ENCODE measurements at regions not wholly inside any gene's neighbourhood (a gene's known extent, or its start where the extent isn't known, plus 50 kb on each side); places are given as distances from the start of the nearest gene placed in this dataset.

DNA sequence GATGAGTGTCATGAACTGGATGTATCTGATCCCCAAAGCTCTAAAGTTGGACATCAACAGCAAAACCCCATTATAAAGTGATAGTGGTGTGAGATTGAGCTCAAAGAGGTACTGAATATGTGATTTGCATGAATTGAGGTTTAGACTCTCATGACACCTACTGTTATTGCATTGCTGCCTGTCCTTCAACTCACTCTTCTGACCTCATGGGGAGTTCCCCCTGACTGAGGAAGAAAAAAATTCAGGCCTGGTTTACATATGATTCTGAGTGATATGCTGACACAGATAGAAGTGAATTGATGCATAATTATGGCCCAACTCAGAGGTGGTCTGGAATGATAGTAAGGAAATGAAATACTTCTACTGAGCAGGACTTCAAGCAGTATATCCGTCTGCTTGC lies 76.2 kb upstream of the CHD1 start:
- Histone ChIP-seq H3K9me3 (ENCODE audit: control insufficient read depth in 2 of 2, low read length in 2 of 2) (no peaks in the 10 kb centered on the region), H3K4me3 (ENCODE audit: low read length in 2 of 2) (no peak overlapping the region), H3K36me3 (ENCODE audit: control insufficient read depth in 2 of 2, insufficient read depth in 2 of 2, low read length in 2 of 2) (no peaks in the 10 kb centered on the region), H3K9ac (ENCODE audit: low read length in 2 of 2) (no peak overlapping the region), H3K27ac (ENCODE audit: low read length) (no peak overlapping the region), H3K4me1 (ENCODE audit: control insufficient read depth, insufficient read depth, low read length) (no peaks in the 10 kb centered on the region), H3K27me3 (ENCODE audit: control insufficient read depth in 1 of 2, insufficient read depth in 2 of 2, low read length in 2 of 2) (no peaks in the 10 kb centered on the region)

DNA sequence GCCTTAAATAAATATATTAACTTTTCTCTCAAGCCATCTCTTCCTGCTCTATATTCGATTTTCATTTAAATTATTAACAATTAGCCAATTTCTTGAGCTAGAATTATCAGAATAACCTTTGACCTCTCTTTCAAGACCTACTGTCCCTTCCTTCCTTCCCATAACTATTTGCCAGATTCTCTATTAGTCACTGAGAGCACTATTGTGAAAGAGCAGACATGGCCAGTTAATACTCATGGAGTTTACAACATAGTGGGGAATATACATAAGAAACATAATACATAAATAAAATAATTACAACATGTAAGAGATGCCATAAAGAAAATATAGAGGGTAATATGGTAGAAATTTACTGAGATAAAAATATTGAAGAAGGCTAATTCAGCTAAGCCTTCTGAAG lies 72.1 kb upstream of the CHD1 start:
- no peak overlapping the region for H3K4me3 ChIP-seq (ENCODE audit: low read length in 2 of 2)
- no peaks in the 10 kb centered on the region for H3K27me3 ChIP-seq (ENCODE audit: control insufficient read depth in 1 of 2, insufficient read depth in 2 of 2, low read length in 2 of 2)
- no peaks in the 10 kb centered on the region for H3K4me1 ChIP-seq (ENCODE audit: control insufficient read depth, insufficient read depth, low read length)
- no peak overlapping the region for H3K27ac ChIP-seq (ENCODE audit: low read length)
- no peaks in the 10 kb centered on the region for H3K9me3 ChIP-seq (ENCODE audit: control insufficient read depth in 2 of 2, low read length in 2 of 2)
- no peak overlapping the region for H3K9ac ChIP-seq (ENCODE audit: low read length in 2 of 2)
- no peaks in the 10 kb centered on the region for H3K36me3 ChIP-seq (ENCODE audit: control insufficient read depth in 2 of 2, insufficient read depth in 2 of 2, low read length in 2 of 2)

DNA sequence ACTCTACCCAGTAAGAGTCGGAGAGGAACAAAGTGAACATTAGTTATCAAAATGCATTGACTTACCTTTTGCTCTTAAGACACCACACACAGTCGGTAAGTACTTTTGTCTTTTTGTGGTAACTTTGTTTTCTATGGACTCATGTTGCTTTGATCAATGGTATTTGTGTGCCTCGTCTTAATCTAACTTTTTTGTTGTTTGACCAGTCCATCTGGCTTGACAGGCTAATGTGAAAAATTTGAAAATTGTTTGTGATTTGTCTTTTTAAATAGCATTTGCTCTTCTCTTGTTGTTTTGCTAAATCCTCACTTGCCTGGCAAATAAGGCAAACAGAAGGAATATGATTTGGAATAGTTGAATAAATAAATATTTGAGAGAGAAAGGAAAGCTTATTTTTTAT lies 71.4 kb upstream of the CHD1 start:
- H3K9ac ChIP-seq (ENCODE audit: low read length in 2 of 2): no peak overlapping the region
- no peaks in the 10 kb centered on the region for H3K36me3 ChIP-seq (ENCODE audit: control insufficient read depth in 2 of 2, insufficient read depth in 2 of 2, low read length in 2 of 2)
- no peaks in the 10 kb centered on the region for H3K9me3 ChIP-seq (ENCODE audit: control insufficient read depth in 2 of 2, low read length in 2 of 2)
- no peaks in the 10 kb centered on the region for H3K4me1 ChIP-seq (ENCODE audit: control insufficient read depth, insufficient read depth, low read length)
- H3K27ac ChIP-seq (ENCODE audit: low read length): no peak overlapping the region
- no peaks in the 10 kb centered on the region for H3K27me3 ChIP-seq (ENCODE audit: control insufficient read depth in 1 of 2, insufficient read depth in 2 of 2, low read length in 2 of 2)
- no peak overlapping the region for H3K4me3 ChIP-seq (ENCODE audit: low read length in 2 of 2)

DNA sequence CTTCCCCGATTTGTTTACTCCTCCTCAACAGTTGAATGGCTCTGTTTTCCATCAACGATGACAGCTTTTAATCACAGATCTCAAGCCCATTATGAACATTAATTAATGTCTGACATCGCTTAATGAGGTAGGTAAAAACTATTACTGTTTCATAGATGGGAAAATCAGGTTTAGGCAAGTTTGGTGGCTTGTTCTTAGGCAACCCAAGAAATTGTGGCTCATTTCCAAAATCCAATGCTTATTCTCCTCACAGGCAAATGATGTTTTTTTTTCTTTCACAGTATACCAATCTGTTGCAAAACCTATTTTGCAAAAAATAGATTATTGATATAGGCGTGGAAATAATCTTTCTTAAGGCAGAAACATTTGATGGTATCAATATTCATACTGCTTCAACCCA lies 70.8 kb upstream of the CHD1 start:
- no peak overlapping the region for H3K27ac ChIP-seq (ENCODE audit: low read length)
- no peaks in the 10 kb centered on the region for H3K4me1 ChIP-seq (ENCODE audit: control insufficient read depth, insufficient read depth, low read length)
- H3K27me3 ChIP-seq (ENCODE audit: control insufficient read depth in 1 of 2, insufficient read depth in 2 of 2, low read length in 2 of 2): no peaks in the 10 kb centered on the region
- H3K9ac ChIP-seq (ENCODE audit: low read length in 2 of 2): no peak overlapping the region
- H3K9me3 ChIP-seq (ENCODE audit: control insufficient read depth in 2 of 2, low read length in 2 of 2): no peaks in the 10 kb centered on the region
- H3K36me3 ChIP-seq (ENCODE audit: control insufficient read depth in 2 of 2, insufficient read depth in 2 of 2, low read length in 2 of 2): no peaks in the 10 kb centered on the region
- H3K4me3 ChIP-seq (ENCODE audit: low read length in 2 of 2): no peak overlapping the region

DNA sequence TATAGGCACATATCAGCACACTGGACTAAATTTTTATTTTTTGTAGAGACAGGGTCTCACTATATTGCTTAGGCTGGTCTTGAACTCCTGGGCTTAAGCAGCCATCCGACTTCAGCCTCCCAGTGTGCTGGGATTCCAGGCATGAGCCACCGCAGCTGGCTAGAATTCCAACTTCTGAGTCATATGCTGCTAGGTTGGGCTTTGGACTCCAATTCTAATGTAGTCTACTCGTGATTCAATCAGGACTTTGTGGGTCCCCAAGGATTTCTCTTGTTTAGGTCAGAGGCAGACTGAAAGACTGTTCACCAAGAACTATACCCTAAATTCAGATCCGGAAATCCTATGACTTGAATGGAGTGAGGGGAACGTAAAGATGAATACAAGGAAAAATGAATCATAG lies 68.2 kb upstream of the CHD1 start:
- H3K27me3 ChIP-seq (ENCODE audit: control insufficient read depth in 1 of 2, insufficient read depth in 2 of 2, low read length in 2 of 2): no peaks in the 10 kb centered on the region
- H3K9me3 ChIP-seq (ENCODE audit: control insufficient read depth in 2 of 2, low read length in 2 of 2): no peaks in the 10 kb centered on the region
- H3K4me1 ChIP-seq (ENCODE audit: control insufficient read depth, insufficient read depth, low read length): no peaks in the 10 kb centered on the region
- no peaks in the 10 kb centered on the region for H3K36me3 ChIP-seq (ENCODE audit: control insufficient read depth in 2 of 2, insufficient read depth in 2 of 2, low read length in 2 of 2)
- H3K27ac ChIP-seq (ENCODE audit: low read length): no peak overlapping the region
- H3K9ac ChIP-seq (ENCODE audit: low read length in 2 of 2): no peak overlapping the region
- no peak overlapping the region for H3K4me3 ChIP-seq (ENCODE audit: low read length in 2 of 2)

DNA sequence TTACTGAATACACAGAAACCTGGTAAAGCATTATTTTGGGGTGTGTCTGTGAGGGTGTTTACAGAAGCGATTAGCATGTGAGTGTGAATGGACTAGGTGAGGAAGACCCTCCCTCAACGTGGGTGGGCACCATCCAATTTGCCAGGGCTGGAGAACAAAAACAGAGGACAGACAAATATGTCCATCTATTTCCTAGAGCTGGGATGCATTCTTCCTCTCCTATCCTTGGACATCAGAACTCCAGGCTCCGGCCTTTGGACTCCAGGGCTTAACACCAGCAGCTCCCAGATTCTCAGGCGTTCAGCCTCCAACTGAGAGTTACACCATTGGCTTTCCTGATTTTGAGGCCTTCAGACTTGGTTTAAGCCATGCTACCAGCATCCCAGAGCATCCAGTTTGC lies 65.8 kb upstream of the CHD1 start:
- H3K27ac ChIP-seq (ENCODE audit: low read length): no peak overlapping the region

DNA sequence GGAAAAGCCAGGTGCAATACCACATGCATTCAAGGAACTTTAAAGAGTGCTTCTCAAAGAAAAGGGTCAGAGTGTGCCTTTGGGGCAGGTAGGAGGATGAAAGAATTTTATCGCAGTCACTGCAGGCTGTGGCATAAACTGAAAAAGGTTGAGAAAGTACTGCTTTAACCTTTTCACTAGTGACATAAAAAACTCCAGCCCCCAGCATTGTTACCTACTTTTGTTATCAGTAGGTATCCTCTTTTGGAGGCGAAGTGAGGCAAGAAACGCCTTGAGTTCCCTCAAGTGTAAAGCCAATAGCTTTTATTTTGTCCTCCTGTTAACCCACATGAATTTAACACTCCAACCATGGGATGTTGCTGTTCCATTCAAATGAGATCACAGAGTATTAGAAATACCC lies 64.7 kb upstream of the CHD1 start:
- no peak overlapping the region for H3K9ac ChIP-seq (ENCODE audit: low read length in 2 of 2)
- H3K4me1 ChIP-seq (ENCODE audit: control insufficient read depth, insufficient read depth, low read length): no peaks in the 10 kb centered on the region
- H3K36me3 ChIP-seq (ENCODE audit: control insufficient read depth in 2 of 2, insufficient read depth in 2 of 2, low read length in 2 of 2): no peaks in the 10 kb centered on the region
- H3K27me3 ChIP-seq (ENCODE audit: control insufficient read depth in 1 of 2, insufficient read depth in 2 of 2, low read length in 2 of 2): no peaks in the 10 kb centered on the region
- no peaks in the 10 kb centered on the region for H3K9me3 ChIP-seq (ENCODE audit: control insufficient read depth in 2 of 2, low read length in 2 of 2)
- no peak overlapping the region for H3K27ac ChIP-seq (ENCODE audit: low read length)
- no peak overlapping the region for H3K4me3 ChIP-seq (ENCODE audit: low read length in 2 of 2)

More for the DNA sequence above, 65.8 kb upstream of the CHD1 start:
- Histone ChIP-seq H3K9me3 (ENCODE audit: control insufficient read depth in 2 of 2, low read length in 2 of 2) (no peaks in the 10 kb centered on the region), H3K36me3 (ENCODE audit: control insufficient read depth in 2 of 2, insufficient read depth in 2 of 2, low read length in 2 of 2) (no peaks in the 10 kb centered on the region), H3K9ac (ENCODE audit: low read length in 2 of 2) (no peak overlapping the region), H3K27me3 (ENCODE audit: control insufficient read depth in 1 of 2, insufficient read depth in 2 of 2, low read length in 2 of 2) (no peaks in the 10 kb centered on the region), H3K4me3 (ENCODE audit: low read length in 2 of 2) (no peak overlapping the region), H3K4me1 (ENCODE audit: control insufficient read depth, insufficient read depth, low read length) (no peaks in the 10 kb centered on the region)

DNA sequence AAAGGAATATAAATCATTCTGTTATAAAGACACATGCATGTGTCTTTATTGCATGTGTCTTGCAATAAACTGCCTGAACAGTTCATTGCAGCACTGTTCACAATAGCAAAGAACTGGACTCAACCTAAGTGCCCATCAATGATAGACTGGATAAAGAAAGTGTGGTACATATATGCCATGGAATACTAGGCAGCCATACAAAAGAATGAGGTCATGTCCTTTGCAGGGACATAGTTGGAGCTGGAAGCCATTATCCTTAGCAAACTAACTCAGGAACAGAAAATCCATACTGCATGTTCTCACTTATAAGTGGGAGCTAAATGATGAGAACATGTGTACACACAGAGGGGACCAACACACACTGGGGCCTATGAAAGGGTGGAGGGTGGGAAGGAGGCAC lies 63.7 kb upstream of the CHD1 start:
- Histone ChIP-seq H3K4me3 (ENCODE audit: low read length in 2 of 2) (no peak overlapping the region), H3K27ac (ENCODE audit: low read length) (no peak overlapping the region), H3K9ac (ENCODE audit: low read length in 2 of 2) (no peak overlapping the region), H3K4me1 (ENCODE audit: control insufficient read depth, insufficient read depth, low read length) (no peaks in the 10 kb centered on the region), H3K27me3 (ENCODE audit: control insufficient read depth in 1 of 2, insufficient read depth in 2 of 2, low read length in 2 of 2) (no peaks in the 10 kb centered on the region), H3K36me3 (ENCODE audit: control insufficient read depth in 2 of 2, insufficient read depth in 2 of 2, low read length in 2 of 2) (no peaks in the 10 kb centered on the region), H3K9me3 (ENCODE audit: control insufficient read depth in 2 of 2, low read length in 2 of 2) (no peaks in the 10 kb centered on the region)

DNA sequence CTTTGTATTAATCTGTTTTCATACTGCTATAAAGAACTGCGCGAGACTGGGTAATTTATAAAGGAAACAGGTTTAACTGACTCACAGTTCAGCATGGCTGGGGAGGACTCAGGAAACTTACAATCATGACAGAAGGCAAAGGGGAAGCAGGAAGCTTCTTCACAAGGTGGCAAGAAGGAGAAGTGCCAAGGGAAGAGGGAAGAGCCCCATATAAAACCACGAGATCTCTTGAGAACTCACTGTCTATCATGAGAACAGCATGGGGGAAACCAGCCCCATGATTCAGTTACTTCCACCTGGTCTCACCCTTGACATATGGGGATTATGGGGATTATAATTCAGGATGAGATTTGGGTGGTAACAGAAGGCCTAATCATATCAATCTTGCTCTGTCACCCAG lies 60.9 kb upstream of the CHD1 start:
- no peaks in the 10 kb centered on the region for H3K9me3 ChIP-seq (ENCODE audit: control insufficient read depth in 2 of 2, low read length in 2 of 2)
- no peaks in the 10 kb centered on the region for H3K36me3 ChIP-seq (ENCODE audit: control insufficient read depth in 2 of 2, insufficient read depth in 2 of 2, low read length in 2 of 2)
- H3K9ac ChIP-seq (ENCODE audit: low read length in 2 of 2): no peak overlapping the region
- no peaks in the 10 kb centered on the region for H3K27me3 ChIP-seq (ENCODE audit: control insufficient read depth in 1 of 2, insufficient read depth in 2 of 2, low read length in 2 of 2)
- H3K27ac ChIP-seq (ENCODE audit: low read length): no peak overlapping the region
- no peak overlapping the region for H3K4me3 ChIP-seq (ENCODE audit: low read length in 2 of 2)
- H3K4me1 ChIP-seq (ENCODE audit: control insufficient read depth, insufficient read depth, low read length): no peaks in the 10 kb centered on the region

DNA sequence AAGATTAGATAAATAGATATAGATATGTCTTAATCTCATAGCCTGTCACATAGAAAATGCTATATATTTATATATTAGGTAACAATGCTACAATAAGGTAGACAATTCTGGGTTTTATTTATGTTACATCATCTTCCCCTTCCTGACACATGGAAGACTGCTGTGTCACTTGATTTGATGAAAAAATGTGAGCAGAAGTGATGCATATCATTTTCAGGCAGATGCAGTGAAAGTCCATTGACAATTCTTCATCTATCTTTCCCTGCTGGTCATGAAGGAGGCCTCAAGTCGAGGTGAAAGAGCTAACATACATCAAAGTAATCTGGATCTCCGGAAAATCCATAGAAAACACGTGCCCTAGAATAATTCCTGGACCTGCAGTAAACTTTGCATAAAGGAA lies 57.8 kb upstream of the CHD1 start:
- Histone ChIP-seq H3K9me3 (ENCODE audit: control insufficient read depth in 2 of 2, low read length in 2 of 2) (no peaks in the 10 kb centered on the region), H3K27me3 (ENCODE audit: control insufficient read depth in 1 of 2, insufficient read depth in 2 of 2, low read length in 2 of 2) (no peaks in the 10 kb centered on the region), H3K9ac (ENCODE audit: low read length in 2 of 2) (no peak overlapping the region), H3K4me1 (ENCODE audit: control insufficient read depth, insufficient read depth, low read length) (no peaks in the 10 kb centered on the region), H3K27ac (ENCODE audit: low read length) (no peak overlapping the region), H3K36me3 (ENCODE audit: control insufficient read depth in 2 of 2, insufficient read depth in 2 of 2, low read length in 2 of 2) (no peaks in the 10 kb centered on the region), H3K4me3 (ENCODE audit: low read length in 2 of 2) (no peak overlapping the region)

DNA sequence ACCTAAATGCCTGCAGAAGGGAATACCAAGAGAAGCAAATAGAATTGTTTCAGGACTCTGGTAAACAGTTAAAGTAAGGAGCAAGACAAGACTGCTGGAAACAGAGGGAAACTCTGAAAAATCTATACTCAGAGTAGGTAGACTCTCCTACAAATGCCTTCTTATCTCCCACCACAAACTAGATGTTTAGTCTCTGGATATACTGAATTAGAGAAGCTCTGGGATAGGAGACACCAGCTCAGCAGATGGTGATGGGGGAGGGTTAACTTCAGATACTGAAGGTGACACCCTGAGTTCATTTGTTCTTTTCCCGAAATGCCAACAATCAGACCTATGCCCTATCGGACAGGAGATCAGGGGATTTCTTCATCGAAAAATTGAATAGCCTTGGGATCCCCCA lies 54.1 kb upstream of the CHD1 start:
- H3K4me1 ChIP-seq (ENCODE audit: control insufficient read depth, insufficient read depth, low read length): no peaks in the 10 kb centered on the region
- H3K9ac ChIP-seq (ENCODE audit: low read length in 2 of 2): no peak overlapping the region
- H3K27ac ChIP-seq (ENCODE audit: low read length): no peak overlapping the region
- no peak overlapping the region for H3K4me3 ChIP-seq (ENCODE audit: low read length in 2 of 2)
- no peaks in the 10 kb centered on the region for H3K27me3 ChIP-seq (ENCODE audit: control insufficient read depth in 1 of 2, insufficient read depth in 2 of 2, low read length in 2 of 2)
- H3K36me3 ChIP-seq (ENCODE audit: control insufficient read depth in 2 of 2, insufficient read depth in 2 of 2, low read length in 2 of 2): no peaks in the 10 kb centered on the region
- no peaks in the 10 kb centered on the region for H3K9me3 ChIP-seq (ENCODE audit: control insufficient read depth in 2 of 2, low read length in 2 of 2)

All from stomach smooth muscle (tissue), 2 donors.